Suppressor macrophage treated with lipopolysaccharide for 4 hours (primary cell): ENCODE measurements at regions not wholly inside any gene's neighbourhood (a gene's known extent, or its start where the extent isn't known, plus 50 kb on each side); places are given as distances from the start of the nearest gene placed in this dataset.
"Not testable (repeated sequence)": the region's sequence is repeated elsewhere in the genome, so short reads cannot be mapped to it uniquely, and the experiment has no call there.

Experiments used
- DNase-seq: peaks from one replicate; pipeline ENCODE4 v3.0.0-alpha.2; 2020

DNA sequence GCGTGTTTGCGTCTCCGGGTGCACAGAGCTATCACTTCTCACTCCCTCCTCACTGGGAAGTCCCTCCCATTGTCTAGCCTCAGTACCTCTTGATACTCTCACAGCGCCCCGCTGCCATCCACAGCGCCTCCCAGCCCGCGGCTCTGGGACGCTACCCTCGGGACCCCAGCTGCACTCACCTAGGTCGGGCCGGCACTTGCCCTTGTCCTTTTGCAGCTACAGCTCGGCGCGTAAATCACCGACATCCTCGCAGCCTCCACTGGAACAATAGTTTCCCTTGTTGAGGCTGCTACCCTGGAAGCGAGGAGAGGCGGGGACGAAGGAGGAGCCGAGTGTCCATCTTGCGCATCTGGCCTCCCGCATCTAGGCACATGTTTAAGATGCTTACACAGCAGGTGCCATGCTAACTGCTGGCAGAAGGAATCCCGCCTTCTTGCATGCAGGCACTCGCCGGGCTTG, 269.5 kb upstream of the HSFY2 start:
- DNase-seq: no peak

DNA sequence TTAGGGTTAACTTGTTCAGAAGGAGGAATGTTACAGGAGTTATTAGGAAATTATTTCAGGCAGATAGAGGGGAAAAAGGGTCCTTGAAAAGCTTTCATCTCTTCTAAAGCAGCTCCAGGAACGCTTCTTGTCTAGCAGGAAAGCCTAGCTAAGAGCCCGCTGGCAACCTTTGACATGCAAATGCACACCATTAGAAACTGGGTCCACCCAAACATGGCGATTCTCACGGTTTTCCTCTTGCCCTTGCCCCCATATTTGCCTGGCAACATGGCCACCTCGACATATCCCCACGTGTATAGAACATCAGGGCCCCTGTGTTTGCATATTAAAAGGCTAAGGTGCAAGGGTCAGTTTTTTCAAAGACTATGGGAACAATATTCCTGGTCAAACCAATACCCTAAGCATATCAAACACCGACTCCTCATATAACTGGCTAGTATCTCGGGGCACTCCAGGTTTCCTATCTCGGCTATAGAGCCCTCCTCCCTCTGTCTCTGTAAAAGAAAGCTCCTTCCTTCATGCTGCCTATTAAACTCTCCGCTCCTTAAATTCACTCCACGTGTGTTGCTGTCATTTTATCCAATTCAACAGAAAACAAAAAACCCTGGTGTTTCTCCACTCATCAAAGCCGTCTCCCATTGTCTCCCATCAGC, 268.9 kb upstream of the HSFY2 start:
- no peak for DNase-seq

DNA sequence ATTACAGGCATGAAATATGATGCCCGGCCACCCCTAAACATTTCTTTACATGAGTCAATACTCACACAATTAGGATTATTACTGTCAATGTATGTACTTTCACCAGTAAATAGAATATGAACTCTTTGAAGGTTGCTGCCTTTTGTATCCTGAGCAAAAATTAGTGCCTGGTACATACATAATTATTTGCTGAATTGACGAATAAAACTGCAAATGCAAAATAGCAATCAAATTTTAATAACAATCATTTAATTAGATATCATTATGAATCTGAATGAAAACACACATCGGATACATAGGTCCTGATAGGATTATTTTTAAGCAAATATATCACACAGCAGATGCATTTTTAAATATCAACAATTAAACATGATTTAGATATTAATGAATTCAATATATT, 253.1 kb upstream of the HSFY2 start:
- DNase-seq: no peak

DNA sequence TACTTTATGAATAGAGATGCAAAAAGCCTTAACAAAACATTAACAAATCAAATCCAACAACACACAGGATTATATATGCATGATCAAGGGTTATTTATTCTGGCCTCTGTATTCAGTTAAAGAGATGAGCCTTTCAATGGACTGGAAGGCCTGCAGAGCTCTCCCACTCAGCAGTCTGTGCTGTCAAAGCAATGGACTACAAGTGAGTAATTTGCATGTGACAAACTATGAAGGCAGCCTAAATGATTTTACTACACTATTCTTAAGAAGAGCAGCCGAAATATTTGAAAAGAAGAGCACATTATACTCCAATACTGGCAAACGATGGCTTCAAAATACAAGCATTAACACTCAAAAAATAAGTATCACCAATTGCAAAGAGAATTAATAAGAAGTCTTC, 250.4 kb upstream of the HSFY2 start:
- no peak for DNase-seq

DNA sequence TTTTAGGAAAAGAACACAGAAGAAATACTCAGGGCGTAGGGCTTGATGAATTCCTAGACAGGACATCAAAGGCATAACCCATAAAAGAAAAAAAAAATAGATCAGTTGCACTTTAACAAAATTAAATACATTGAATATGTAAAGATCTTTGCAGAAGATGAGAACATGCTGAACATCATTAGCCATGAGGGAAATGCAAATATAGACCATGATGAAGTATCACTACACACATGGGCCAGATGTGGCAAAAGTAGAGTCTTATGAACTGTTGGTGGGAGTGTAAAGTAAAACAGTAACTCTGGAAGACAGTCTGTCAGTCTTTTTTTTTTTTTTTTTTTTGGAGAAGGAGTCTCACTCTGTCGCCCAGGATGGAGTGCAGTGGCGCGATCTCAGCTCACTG, 246.7 kb upstream of the HSFY2 start:
- DNase-seq: no peak

DNA sequence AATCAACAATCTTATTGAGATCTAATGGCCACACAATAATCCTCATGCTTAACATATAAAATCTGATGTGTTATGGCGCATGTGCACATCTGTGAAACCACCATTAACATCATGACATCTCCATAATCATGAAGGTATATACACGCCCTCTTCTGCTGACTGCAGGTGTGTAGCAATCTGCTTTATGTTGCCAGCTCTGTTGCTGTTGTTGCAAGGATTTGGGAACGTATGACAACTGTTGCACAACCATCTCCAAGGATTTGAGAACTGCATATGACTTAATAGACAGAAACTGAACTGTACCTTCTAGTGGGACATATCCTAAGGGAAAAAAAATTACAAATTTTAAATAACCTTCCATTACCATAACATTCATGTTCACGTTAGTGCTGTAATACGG, 243.5 kb upstream of the HSFY2 start:
- no peak for DNase-seq

DNA sequence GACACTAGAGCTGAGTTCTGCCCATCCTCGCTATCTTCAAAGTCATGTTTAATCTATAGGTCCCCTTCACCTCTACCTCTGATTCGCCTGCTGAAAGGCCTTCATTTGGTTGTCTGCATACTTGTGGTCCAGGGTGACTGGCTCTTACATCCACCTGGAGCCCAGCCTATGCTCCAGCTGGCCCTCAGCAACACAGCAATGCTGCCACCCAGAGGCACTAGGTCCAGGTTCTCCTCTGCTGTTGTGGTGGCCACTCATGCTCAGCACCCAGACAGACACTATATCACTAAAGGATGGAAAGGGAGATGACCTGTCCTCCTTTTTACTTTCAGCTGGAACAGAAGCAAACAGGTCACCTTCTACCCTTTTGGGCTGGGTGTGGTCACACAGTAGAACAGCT, 242.3 kb upstream of the HSFY2 start:
- no peak for DNase-seq

DNA sequence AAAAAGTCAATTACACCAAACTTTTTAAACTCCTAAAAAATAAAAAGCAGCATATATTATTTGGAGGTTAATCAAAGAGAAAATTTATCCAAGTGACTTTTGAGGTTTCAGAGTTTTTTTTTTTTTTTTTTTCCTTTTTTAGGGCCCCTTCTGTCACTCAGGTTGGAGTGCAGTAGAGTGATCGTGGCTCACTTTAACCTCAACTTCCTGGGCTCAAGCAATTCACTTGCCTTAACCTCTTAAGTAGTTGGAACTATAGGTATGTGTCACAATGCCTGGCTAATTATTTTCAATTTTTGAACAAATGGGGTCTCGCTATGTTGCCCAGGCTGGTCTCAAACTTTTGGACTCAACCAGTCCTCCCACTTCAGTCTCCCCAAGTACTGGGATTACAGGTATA, 241.7 kb upstream of the HSFY2 start:
- DNase-seq: no peak

DNA sequence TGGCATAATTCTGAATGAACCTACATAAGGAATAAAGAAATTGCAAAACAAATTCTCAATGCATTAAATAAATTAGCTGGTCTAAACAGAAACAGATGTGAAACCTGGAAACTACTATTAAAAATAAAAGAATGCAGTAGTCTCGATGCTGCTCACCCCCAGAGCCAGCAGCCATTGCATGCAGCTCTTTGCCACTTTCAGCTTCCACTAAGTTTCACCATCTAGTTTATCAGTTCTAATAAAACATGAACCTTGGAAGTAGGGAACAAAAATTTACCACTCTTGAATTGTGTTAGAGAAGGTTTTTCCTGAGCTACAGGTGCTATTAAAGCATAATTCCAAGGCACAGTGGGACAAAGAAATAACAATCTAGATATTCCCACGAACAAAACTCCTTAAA, 239.4 kb upstream of the HSFY2 start:
- no peak for DNase-seq

DNA sequence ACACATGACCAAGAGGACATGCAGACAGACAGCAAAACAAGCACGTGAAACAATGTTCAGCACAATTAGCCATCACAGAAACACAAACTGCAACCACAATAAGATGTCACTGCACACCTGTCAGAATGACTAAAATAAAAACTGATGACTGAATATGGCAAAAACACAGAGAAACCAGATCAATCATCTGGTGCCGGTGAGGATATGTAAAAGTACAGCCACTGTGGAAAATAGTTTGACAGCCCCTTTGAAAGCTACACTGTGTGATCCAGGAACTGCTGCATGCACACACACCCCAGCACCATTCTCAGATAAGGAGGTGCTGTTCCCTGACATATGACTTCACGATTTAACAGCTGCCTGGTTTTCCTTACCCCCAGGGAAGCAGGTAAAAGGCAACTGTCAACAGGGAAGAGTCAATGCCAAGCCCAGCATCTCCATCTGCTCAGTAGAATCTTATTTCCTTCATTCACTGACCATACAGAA, 238.1 kb upstream of the HSFY2 start:
- DNase-seq: no peak

DNA sequence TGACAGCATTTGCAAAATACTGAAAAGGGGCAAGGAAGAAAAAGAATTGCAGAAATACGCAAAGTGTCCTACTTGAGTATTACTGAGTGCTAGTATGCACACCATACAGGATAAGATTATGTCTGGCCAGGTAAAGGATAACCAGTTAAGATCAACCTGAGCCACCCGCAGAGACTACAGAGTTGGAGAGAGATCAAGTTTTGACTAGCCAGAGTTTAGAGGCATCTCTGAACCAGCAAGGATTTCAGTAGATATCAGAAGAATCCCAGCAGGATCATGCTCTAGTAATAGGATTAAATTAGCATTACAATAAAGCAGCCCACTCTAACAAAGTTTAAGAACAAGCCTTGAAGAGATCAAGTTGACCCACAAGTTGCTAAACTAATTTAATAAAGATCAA, 232.7 kb upstream of the HSFY2 start:
- DNase-seq: no peak

DNA sequence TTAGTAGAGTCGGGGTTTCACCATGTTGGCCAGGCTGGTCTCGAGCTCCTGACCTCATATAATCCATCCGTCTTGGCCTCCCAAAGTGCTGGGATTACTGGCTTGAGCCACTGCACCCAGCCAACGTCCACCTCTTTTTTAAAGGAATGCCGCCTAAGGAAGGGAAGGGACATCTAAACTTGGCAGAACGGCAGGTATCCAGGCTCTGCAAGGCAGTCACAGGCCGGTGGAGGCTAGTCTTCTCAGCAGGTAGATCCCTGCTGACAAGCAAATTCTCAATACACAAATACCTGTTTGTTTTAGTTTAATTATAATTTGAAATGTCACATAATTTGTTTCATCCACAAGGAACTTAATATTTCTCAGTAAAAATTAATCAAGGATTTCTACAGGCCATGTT, 232.0 kb upstream of the HSFY2 start:
- no peak for DNase-seq

DNA sequence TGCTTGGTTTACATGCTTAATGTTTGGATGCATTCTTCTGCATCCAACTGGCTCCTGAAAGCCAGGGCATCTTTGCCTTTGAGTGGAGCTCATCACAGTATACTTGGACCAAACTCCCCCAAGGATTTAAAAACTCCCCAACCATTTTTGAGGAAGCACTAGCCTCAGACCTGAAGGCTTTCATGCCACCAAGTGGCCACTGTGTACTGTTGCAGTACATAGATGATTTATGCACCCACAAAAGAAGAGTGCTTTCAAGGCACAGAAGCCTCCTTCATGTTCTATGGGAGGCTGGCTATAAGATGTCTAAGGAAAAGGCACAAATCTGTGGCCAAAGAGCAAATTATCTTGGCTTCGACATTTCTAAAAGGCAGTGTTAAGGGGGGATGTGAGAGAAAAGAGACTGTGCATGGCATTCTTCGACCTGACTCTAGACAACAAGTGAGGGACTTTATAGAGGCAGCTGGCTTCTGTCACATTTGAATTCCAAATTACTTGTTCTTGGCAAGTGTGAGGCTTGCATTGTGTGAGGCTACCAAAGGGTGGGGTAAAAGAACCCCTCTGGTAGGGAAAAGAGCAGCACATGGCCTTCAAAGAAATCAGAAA, 224.2 kb upstream of the HSFY2 start:
- no peak for DNase-seq

DNA sequence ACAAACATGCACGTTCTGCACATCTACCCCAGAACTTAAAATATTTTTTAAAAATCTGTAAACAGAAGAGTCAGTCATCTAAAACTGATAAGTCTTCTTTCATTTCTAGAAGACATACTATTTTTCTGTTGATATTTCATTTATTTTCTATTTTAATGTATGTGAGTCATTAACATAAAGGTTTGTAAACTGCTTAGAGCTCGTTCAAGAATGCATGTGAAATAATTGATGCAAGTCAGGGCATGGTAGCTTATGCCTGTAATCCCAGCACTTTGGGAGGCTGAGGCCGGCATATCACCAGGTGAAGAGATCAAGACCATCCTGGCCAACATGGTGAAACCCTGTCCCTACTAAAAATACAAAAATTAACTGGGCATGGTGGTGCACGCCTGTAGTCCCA, 219.9 kb upstream of the HSFY2 start:
- no peak for DNase-seq

DNA sequence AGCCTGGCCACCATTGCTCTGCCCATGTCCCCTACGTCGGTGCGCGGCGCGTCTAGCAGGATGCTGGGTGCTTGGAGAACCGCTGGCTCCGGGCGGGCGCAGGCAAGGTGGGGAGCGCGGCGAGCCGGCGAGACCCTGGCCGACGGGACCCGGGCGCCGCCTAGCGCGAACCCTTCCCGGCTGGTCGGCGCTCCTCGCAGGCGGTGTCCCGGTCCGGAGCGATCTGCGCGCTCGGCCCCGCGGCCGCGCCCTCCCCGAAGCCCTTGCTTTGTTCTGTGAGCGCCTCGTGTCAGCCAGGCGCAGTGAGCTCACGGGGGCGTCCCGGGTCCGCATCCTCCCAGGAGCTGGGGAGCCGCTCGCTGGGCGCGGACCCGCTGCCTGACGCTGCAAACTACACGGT, 219.1 kb upstream of the HSFY2 start:
- DNase-seq: not testable (repeated sequence)

DNA sequence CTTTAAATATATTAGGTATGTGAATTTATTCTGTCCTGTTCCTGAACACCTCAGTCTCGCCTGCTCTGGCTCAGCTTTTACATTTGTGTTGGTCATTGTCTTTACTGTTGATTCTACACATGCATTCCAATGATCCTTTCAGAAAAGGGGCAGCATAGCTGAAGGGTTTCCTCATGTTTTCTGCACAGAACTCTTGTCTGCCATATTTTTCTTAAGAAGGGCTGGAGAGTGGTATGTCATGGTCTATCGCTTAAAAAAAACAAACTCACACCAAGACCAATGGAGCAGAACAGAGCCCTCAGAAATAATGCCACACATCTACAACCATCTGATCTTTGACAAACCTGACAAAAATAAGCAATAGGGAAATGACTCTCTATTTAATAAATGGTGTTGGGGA, 215.8 kb upstream of the HSFY2 start:
- no peak for DNase-seq

DNA sequence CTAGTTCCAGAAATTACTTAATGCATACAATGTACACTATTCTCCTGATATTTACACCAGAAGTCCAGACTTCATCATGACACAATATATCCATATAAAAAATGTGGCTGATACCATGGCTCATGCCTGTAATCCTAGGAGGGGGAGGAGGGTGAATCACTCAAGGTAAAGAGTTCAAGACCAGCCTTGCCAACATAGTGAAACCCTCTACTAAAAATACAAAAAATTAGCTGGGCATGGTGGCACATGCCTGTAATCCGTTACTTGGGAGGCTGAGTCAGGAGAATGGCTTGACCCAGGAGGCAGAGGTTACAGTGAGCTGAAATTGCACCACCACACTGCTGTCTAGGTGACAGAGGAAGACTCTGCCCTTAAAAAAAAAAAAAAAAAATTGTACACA, 192.5 kb upstream of the HSFY2 start:
- no peak for DNase-seq

DNA sequence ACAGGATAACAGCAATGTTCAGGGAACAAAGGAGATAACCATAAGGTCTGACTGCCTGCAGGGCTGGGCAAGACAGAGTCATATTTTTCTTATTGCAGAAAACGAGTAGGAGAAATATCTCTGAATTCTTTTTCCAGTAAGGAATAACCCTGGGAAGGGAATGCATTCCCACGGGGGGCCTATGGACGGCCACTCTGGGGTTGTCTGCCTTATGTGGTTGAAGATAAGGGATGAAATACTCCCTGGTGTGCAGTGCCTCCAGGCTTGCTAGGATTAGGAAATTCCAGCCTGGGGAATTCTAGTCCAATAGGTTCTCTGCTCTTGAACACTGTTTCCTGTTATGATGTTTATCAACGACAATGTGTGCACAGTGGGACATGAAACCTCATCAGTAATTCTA, 185.3 kb upstream of the HSFY2 start:
- no peak for DNase-seq

DNA sequence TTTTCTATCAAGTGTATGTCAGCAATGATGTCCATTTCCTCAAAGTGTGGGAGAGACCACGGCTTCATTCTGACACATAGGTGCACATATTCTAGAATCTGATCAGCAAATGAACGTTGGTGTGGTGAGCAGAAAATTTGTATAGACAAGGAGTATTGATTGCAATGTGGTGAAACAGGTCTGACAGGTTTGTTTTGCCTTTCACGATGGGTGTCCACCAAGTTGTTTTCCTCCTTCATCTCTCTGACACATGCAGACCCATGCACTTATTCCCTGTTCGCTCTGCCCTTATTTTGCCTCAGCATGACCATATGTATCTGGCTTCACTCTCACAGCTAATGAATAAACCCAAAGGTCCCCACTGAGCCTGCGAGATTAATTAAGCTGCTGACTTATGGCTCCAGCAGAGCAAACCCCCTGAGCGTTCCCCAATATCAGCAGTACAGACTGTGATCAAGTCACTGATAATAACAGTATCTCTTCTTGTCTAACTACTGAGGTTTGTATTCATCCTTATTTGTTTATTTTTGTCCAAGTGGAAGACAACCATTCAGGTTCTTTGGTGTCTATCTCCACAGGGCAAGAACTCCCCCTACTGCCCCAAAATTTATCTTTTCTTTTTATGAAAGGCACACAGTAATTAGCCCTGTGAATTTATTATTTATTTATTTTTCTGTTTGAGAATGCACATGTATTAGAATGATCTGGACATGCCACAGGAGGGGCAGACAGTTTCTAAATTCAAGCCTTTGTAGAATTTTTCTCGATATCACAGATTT, 178.3 kb upstream of the HSFY2 start:
- no peak for DNase-seq

DNA sequence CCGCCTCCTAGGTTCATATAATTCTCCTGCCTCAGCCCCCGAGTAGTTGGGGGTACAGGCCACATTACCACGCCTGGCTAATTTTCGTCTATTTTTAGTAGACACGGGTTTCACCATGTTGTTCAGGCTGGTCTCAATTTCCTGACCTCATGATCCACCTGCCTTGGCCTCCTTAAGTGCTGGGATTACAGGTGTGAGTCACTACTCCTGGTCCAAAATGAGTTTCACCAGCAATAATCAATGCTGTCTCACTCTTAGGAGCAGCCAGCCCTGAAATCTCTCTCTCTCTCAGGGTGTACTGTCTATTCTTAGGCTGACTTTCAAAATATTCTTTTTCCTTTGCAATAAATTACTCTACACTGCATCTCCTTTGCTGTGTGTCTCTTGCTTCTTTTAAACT, 177.5 kb upstream of the HSFY2 start:
- no peak for DNase-seq

DNA sequence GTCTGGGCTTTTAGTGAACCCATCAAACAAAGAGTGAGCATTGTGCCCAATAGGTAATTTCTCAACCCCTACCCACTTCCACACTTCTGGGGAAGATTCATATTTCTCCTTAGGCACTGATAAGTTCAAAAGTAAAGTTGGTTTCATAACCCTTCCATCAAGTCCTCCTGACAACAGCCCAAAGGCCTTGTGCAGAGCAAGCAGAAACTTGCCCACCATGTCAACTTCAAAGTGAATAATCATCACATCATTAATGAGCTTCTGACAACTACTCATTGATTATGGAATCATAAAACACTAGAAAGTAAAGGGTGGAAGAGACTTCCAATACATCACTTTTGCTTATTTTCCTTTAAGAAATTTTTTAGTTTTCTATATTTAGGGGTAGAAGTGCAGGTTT, 163.3 kb upstream of the HSFY2 start:
- no peak for DNase-seq

DNA sequence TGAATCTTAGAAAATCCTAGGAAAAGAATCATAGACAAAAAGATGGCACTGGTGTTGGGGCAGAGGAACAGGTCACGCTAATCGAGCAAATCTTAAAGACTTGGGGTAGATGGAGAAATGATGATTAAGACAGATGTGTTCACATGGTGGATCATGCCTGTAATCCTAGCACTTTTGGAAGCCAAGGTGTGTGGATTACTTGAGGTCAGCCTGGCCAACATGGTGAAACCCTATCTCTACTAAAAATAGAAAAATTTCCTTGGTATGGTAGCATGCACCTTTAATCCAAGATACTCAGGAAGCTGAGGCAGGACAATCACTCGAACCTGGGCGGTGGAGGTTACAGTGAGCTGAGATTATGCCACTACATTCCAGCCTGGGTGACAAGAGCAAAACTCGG, 145.7 kb upstream of the HSFY2 start:
- no peak for DNase-seq

DNA sequence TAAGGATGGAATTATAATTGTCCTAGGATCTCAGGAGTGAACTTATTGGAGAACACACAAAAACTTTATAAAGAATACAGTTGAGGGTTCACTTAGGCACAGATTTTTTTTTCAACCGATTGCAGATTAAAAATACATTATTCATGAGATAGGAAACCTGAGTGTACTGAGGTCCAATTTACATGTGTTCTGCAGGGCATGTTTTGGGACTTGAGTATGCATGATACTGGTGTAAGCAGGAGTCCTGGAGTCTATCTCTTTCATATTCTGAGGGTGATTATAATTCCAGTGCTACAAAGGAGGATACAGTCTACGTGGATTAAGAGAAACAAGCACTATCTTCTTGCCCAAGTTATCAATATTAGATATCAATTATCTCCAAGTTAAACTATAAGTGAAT, 139.3 kb upstream of the HSFY2 start:
- DNase-seq: no peak

DNA sequence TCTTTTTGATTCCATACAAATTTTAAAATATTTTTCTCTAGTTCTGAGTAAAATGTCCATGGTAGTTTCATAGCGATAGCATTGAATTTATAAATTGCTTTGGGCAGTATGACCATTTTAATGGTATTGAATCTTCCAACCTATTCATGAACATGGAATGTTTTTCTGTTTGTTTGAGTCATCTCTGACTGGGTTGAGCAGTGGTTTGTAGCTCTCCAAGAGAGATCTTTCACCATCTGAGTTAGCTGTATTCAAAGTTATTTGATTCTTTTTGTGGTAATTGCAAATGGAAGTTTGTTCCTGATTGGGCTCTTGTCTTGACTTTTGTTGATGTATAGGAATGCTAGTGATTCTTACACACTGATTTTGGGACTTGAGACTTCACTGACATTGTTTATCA, 136.3 kb upstream of the HSFY2 start:
- no peak for DNase-seq
